HG03103 (cell line): ENCODE measurements at regions not wholly inside any gene's neighbourhood (a gene's known extent, or its start where the extent isn't known, plus 50 kb on each side); places are given as distances from the start of the nearest gene placed in this dataset.
"Not testable (repeated sequence)": the region's sequence is repeated elsewhere in the genome, so short reads cannot be mapped to it uniquely, and the experiment has no call there.

Experiments
- ATAC-seq: cut with Tn5 transposase; IDR thresholded peaks from one replicate; pipeline ENCODE4 v1.9.1; 2021; ENCODE audit warnings: low read depth; ENCODE audit not compliant: unreplicated experiment

GRCh38 chr4:107562316-107562715 lies 157.7 kb downstream of the PAPSS1 start:
- ATAC-seq: no peak

GRCh38 chr4:107561481-107561880 lies 158.6 kb downstream of the PAPSS1 start:
- ATAC-seq: no peak

GRCh38 chr4:107559653-107560052 lies 160.4 kb downstream of the PAPSS1 start:
- no peak for ATAC-seq

GRCh38 chr4:107552306-107552705 lies 167.7 kb downstream of the PAPSS1 start:
- no peak for ATAC-seq

GRCh38 chr4:107548211-107548905 lies 171.7 kb downstream of the PAPSS1 start:
- ATAC-seq: no peak

GRCh38 chr4:107546638-107547037 lies 173.4 kb downstream of the PAPSS1 start:
- ATAC-seq: no peak

- ATAC-seq: no peak
Observed at GRCh38 chr4:107541511-107541910, 178.5 kb downstream of the PAPSS1 start.

- no peak for ATAC-seq
Observed at GRCh38 chr4:107531927-107532326, 188.1 kb downstream of the PAPSS1 start.

- ATAC-seq: no peak
Observed at GRCh38 chr4:107520368-107520767, 199.7 kb downstream of the PAPSS1 start.

GRCh38 chr4:107519053-107519452 lies 201.0 kb downstream of the PAPSS1 start:
- ATAC-seq: no peak

GRCh38 chr4:107518076-107518475 lies 202.0 kb downstream of the PAPSS1 start:
- no peak for ATAC-seq

GRCh38 chr4:107512549-107512948 lies 207.5 kb downstream of the PAPSS1 start:
- ATAC-seq: no peak

GRCh38 chr4:107509615-107510014 lies 210.4 kb downstream of the PAPSS1 start:
- no peak for ATAC-seq

GRCh38 chr4:107500551-107500950 lies 219.5 kb downstream of the PAPSS1 start:
- no peak for ATAC-seq

GRCh38 chr4:107497054-107497453 lies 223.0 kb downstream of the PAPSS1 start:
- ATAC-seq: no peak

- no peak for ATAC-seq
Observed at GRCh38 chr4:107492566-107492965, 227.5 kb downstream of the PAPSS1 start.

- no peak for ATAC-seq
Observed at GRCh38 chr4:107490116-107490515, 229.9 kb downstream of the PAPSS1 start.

GRCh38 chr4:107483621-107484020 lies 236.4 kb downstream of the PAPSS1 start:
- not testable (repeated sequence) for ATAC-seq

- no peak for ATAC-seq
Observed at GRCh38 chr4:107482546-107482945, 237.5 kb downstream of the PAPSS1 start.

- ATAC-seq: no peak
Observed at GRCh38 chr4:107478327-107478980, 241.6 kb downstream of the PAPSS1 start.

GRCh38 chr4:107473126-107473525 lies 246.9 kb downstream of the PAPSS1 start:
- no peak for ATAC-seq

- no peak for ATAC-seq
Observed at GRCh38 chr4:107472265-107472948, 247.6 kb downstream of the PAPSS1 start.
